ENCODE measurements at regions not wholly inside any gene's neighbourhood (a gene's known extent, or its start where the extent isn't known, plus 50 kb on each side); places are given as distances from the start of the nearest gene placed in this dataset.

DNA sequence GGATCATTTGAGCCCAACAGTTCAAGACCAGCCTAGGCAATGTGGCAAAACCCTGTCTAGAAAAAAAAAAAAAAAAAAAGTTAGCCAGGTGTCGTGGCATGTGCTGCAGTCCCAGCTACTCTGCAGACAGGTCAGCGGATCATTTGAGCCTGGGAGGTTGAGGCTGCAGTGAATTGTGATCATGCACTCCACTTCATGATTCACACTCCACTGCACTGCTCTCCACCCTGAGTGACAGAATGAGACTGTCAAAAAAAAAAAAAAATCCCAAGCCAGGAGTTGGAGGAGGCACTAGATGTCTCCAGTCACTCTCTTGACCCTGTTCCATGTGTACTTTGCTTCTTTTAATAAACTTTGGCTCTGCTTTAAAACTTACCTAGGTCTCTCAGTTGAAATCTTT, 51.0 kb upstream of the OLFM3 start:
- DNase-seq, result no peak
